Lung (tissue), 11 donors: ENCODE measurements at regions not wholly inside any gene's neighbourhood (a gene's known extent, or its start where the extent isn't known, plus 50 kb on each side); places are given as distances from the start of the nearest gene placed in this dataset.

Experiments used
- ATAC-seq: fragments of 200-7000 bp; cut with Tn5 transposase; one replicate; pipeline ENCODE4 v1.9.1; 2020; ENCODE audit warnings: moderate number of reproducible peaks; ENCODE audit not compliant: insufficient read depth, low FRiP score
- DNase-seq, 3 donors: peaks; one replicate each; pipeline ENCODE4 v3.0.0-alpha.2; 2013 to 2017
- H3K27ac ChIP-seq, 2 donors: one replicate each; pipeline ENCODE4 v1.5.1; 2013; ENCODE audit warnings: mild to moderate bottlenecking in 2 of 2, moderate library complexity in 2 of 2, control low read depth in 1 of 2, inconsistent platforms in 1 of 2, low read depth in 1 of 2, low read length in 1 of 2
- H3K27me3 ChIP-seq, 3 donors: one replicate each; pipeline ENCODE4 v1.5.1; 2013; ENCODE audit warnings: low read length in 2 of 3; ENCODE audit not compliant: control insufficient read depth in 3 of 3, insufficient read depth in 3 of 3
- H3K36me3 ChIP-seq, 4 donors: one replicate each; pipeline ENCODE4 v1.5.1; 2013; ENCODE audit warnings: low read length in 4 of 4, mild to moderate bottlenecking in 1 of 4, moderate library complexity in 1 of 4; ENCODE audit not compliant: control insufficient read depth in 4 of 4, insufficient read depth in 4 of 4
- H3K4me1 ChIP-seq, 5 donors: one replicate each; pipeline ENCODE4 v1.5.1; 2013; ENCODE audit warnings: low read length in 5 of 5, mild to moderate bottlenecking in 2 of 5, moderate library complexity in 1 of 5; ENCODE audit not compliant: control insufficient read depth in 5 of 5, insufficient read depth in 5 of 5
- H3K4me3 ChIP-seq: one replicate; pipeline ENCODE4 v1.5.1; 2013; ENCODE audit warnings: mild to moderate bottlenecking, control low read depth, moderate library complexity
- H3K9ac ChIP-seq, 2 donors: one replicate each; pipeline ENCODE4 v1.5.1; 2013; ENCODE audit warnings: low read length in 2 of 2, control low read depth in 1 of 2; ENCODE audit not compliant: insufficient read depth in 1 of 2
- H3K9me3 ChIP-seq, 4 donors: one replicate each; pipeline ENCODE4 v1.5.1; 2013; ENCODE audit warnings: low read length in 3 of 4, mild to moderate bottlenecking in 1 of 4, moderate library complexity in 1 of 4; ENCODE audit not compliant: control insufficient read depth in 4 of 4, insufficient read depth in 3 of 4
- CTCF ChIP-seq: IDR thresholded peaks from 2 replicates; pipeline ENCODE4 v1.5.1; 2012; ENCODE audit warnings: mild to moderate bottlenecking; ENCODE audit errors: control extremely low read depth, extremely low read depth
- WGBS, 2 donors: extraction: QIAGEN DNeasy Blood & Tissue Kit; methylation state at CpG; one replicate each; pipeline ENCODE4 v1.1.7; 2013; 5-methylcytosine and 5-hydroxymethylcytosine counted together
- donor health status: control.
- donor health status: control.
- donor health status: Bipolar disorder and iron deficiency.
- donor health status: healthy.
- donor health status: DM: yes; HTN: yes; CAD: no.

- ATAC-seq = no peak
- WGBS, 2 donors = 72% methylated on average over 9 of the region's 9 CpGs
- no peak for DNase-seq
Observed at GRCh38 chr9:92176068-92176799, 61.0 kb upstream of the SPTLC1 start.

GRCh38 chr9:92175441-92175840, 60.2 kb upstream of the SPTLC1 start:
- Histone ChIP-seq H3K27me3 (no peaks in the 10 kb centered on the region), H3K36me3 (no peaks in the 10 kb centered on the region), H3K9ac (no peak overlapping the region), H3K4me1 (no peaks in the 10 kb centered on the region), H3K4me3 (no peak overlapping the region), H3K9me3 (peaks cover 0 to 17% (median 3%) of the 10 kb centered on the region in 4 donors), H3K27ac (no peak overlapping the region)
- WGBS, 2 donors = 92 to 100% methylated on average over 2 of the region's 2 CpGs
- DNase-seq (no peak), ATAC-seq (no peak)
- no peak for TF ChIP-seq CTCF

More at GRCh38 chr9:92176068-92176799, 61.0 kb upstream of the SPTLC1 start:
- Histone ChIP-seq H3K27ac (no peak overlapping the region), H3K27me3 (no peaks in the 10 kb centered on the region), H3K4me3 (no peak overlapping the region), H3K4me1 (no peaks in the 10 kb centered on the region), H3K9ac (no peak overlapping the region), H3K36me3 (no peaks in the 10 kb centered on the region), H3K9me3 (peaks cover 0 to 17% (median 3%) of the 10 kb centered on the region in 4 donors)
- TF ChIP-seq CTCF = no peak

- Histone ChIP-seq H3K27me3 (no peaks in the 10 kb centered on the region), H3K4me1 (no peaks in the 10 kb centered on the region), H3K9ac (no peak overlapping the region), H3K36me3 (no peaks in the 10 kb centered on the region), H3K4me3 (no peak overlapping the region), H3K27ac (no peak overlapping the region), H3K9me3 (peaks cover 0 to 17% (median 3%) of the 10 kb centered on the region in 4 donors)
- no peak for TF ChIP-seq CTCF
- ATAC-seq (peak; percentile 24), DNase-seq (no peak)
- WGBS, 2 donors = 94 to 96% methylated on average over 7 of the region's 7 CpGs
Observed at GRCh38 chr9:92173318-92173717, 58.1 kb upstream of the SPTLC1 start.
